Cardiac fibroblast (primary cell): ENCODE measurements at regions not wholly inside any gene's neighbourhood (a gene's known extent, or its start where the extent isn't known, plus 50 kb on each side); places are given as distances from the start of the nearest gene placed in this dataset.
A peak's percentile ranks its signal among the peaks of the same experiment; 100 is the strongest.

Experiments
- DNase-seq, 2 donors: peaks; one replicate each; pipeline versions ENCODE4 v3.0.0 to v3.0.0-alpha.2; 2010; ENCODE audit warnings: low read depth in 2 of 2
- H3K4me3 ChIP-seq, 2 donors: replicated peaks in 1 of 2; 1 replicate in 1 of 2; 2 replicates in 1 of 2; pipeline ENCODE4 v1.5.1; 2011; ENCODE audit warnings: low read depth in 2 of 2, low read length in 2 of 2, mild to moderate bottlenecking in 2 of 2, moderate library complexity in 1 of 2
- TF ChIP-seq, protein P1 (sequence below): IDR thresholded peaks from one replicate; pipeline ENCODE4 v1.5.1; 2011; ENCODE audit warnings: low read depth, mild to moderate bottlenecking, low read length, inconsistent platforms

DNA sequence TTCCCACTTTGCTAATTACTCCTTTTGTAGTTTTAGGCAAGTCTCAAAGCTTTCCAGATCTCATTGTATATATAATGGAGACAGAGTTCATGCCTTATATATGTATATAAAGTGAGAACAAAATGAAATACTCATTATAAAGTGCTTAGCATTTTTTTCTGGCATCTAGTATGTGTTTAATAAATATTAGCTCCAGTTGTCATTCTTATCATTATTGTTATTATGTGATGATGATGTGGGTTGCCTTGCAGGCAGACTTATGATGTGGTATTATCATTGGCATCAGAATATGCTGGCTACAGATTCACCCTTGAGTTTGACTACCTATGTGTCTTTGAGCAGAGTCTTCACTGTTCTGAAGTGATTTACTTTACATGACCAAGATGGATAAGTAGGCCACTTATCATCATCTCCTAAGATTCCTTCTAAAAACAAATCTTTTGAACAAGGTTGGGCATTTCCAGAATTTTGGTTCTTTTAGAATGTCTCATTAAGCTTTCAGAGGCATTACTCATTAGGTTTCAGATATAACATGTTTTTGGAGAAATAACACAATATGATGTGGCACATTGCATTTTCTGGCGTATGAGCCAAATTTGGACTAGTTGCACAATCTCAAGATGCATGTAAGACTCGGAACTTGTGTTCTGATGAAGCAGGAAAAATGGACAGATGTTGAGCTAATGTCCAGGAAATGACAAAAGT, 145.6 kb upstream of the TNC start:
- TF ChIP-seq, protein P1, sequence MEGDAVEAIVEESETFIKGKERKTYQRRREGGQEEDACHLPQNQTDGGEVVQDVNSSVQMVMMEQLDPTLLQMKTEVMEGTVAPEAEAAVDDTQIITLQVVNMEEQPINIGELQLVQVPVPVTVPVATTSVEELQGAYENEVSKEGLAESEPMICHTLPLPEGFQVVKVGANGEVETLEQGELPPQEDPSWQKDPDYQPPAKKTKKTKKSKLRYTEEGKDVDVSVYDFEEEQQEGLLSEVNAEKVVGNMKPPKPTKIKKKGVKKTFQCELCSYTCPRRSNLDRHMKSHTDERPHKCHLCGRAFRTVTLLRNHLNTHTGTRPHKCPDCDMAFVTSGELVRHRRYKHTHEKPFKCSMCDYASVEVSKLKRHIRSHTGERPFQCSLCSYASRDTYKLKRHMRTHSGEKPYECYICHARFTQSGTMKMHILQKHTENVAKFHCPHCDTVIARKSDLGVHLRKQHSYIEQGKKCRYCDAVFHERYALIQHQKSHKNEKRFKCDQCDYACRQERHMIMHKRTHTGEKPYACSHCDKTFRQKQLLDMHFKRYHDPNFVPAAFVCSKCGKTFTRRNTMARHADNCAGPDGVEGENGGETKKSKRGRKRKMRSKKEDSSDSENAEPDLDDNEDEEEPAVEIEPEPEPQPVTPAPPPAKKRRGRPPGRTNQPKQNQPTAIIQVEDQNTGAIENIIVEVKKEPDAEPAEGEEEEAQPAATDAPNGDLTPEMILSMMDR: no peak
- DNase-seq: peak; percentile 60 to 80
- H3K4me3 ChIP-seq: no peak overlapping the region

DNA sequence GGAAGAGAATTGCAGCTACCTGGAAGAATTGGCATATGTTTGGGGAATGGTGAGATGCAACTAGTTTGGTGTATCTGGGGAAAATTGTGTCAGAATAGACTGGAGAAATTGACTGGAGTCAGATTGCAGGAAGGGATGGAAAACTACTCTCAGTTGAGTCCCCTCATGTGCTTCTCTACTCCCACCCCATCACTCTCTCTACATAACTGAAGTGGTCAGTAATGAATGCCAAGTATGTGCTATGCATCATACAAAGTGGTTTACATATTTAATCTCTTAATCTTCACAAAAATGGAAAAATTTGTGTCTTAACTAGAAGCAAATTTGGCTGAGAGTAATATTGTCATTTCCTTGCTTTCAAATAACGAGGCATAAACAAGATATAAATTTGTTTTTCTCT, 146.4 kb upstream of the TNC start:
- H3K4me3 ChIP-seq: no peak overlapping the region
- TF ChIP-seq, protein P1: no peak
- DNase-seq: peak; percentile 13 to 45

DNA sequence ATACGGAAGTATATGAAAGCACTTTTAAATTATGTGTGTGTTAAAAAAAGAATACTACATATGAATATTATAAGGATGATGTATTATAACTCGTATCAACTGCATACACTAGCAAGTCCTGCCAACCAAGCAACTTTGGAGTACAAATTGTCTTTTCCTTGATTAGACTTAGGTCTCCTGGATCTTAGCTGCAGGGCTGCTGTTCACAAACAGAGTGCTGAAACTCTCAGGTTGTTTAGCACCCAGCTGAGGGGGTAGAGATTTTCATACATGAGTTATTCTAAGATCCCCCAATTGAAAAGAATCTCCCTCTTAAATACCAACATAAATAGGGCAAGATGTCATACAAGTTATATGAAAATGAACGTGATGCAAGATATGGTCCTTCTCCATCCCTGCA, 149.8 kb upstream of the TNC start:
- DNase-seq: peak; percentile 14 to 25
- TF ChIP-seq, protein P1: no peak
- H3K4me3 ChIP-seq: no peak overlapping the region

DNA sequence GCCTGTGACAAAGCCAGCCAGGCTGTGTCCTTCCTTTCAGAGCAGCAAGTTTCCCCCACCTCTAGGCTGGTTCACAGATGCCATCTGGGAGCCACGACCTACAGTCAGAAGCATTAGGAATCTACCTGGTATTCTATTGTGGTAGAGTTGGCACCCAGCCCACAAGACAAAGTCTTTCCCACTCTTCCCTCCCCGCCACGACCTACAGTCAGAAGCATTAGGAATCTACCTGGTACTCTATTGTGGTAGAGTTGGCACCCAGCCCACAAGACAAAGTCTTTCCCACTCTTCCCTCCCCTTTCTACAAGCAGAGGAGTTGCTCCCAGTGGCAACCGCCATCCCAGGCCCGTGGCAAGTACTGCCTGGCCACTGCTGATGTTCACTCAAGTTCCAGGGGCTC, 157.8 kb upstream of the TNC start:
- no peak for DNase-seq
- no peak overlapping the region for H3K4me3 ChIP-seq
- TF ChIP-seq, protein P1: no peak

DNA sequence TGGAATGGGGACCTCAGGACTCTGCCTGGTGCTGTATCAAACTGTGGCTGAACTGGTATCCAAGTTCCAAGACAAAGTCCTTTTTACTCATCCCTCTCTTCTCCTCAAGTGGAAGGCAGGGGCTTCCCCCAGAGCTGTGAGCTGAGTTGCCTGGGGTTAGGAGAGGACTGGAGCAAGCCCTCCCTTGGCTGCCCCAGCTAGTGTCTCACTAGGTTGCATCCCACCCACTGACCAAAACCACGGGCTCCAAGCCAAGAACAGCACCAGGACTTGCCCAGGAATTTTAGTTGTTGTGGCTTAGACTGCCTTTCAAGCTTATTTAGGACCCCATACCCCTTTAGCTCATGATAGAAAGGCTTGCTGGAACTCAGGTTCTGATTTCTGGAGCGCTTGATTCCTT, 158.7 kb upstream of the TNC start:
- DNase-seq: no peak
- TF ChIP-seq, protein P1: no peak

DNA sequence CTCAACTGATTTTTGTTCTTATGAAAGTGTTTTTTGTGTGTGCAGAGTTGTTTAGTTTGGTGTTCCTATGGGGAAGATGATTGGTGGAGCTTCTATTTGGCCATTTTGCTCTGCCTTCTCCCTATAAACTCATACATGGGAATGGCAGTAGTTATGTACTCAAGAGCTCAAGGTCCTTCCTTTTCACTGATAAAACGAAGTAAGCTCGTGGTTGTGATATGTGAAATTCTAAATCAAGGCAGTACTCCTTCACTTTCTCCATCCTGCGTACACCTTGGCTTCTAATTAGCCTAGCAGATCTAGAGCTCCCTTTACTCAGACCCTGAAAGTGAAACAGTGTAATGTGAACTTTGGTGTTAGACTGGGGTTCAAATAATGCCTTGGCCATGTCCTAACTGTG, 159.3 kb upstream of the TNC start:
- no peak for DNase-seq
- H3K4me3 ChIP-seq: no peak overlapping the region

More for the DNA sequence above, 158.7 kb upstream of the TNC start:
- H3K4me3 ChIP-seq: no peak overlapping the region

More for the DNA sequence above, 159.3 kb upstream of the TNC start:
- TF ChIP-seq, protein P1: no peak
